ENCODE measurements at regions not wholly inside any gene's neighbourhood (a gene's known extent, or its start where the extent isn't known, plus 50 kb on each side); places are given as distances from the start of the nearest gene placed in this dataset.

DNA sequence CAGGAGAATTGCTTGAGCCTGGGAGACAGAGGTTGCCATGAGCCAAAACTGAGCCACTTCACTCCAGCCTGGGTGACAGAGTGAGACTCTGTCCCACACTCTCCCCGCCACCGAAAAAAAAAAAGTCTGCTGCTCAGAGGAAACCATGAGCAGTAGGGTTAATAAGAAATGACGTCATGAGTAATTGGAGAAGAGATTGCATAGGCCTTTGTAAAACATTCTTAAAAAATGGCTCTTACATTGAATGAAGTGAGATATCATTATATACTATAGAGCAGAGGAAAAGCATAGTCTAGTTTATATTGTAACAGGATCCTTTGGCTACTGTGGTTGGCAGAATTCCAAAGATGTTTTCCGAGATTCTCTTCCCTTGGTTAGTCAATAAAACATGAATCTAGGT is 228.2 kb downstream of the PCDH20 start:
- TF ChIP-seq, protein P1, sequence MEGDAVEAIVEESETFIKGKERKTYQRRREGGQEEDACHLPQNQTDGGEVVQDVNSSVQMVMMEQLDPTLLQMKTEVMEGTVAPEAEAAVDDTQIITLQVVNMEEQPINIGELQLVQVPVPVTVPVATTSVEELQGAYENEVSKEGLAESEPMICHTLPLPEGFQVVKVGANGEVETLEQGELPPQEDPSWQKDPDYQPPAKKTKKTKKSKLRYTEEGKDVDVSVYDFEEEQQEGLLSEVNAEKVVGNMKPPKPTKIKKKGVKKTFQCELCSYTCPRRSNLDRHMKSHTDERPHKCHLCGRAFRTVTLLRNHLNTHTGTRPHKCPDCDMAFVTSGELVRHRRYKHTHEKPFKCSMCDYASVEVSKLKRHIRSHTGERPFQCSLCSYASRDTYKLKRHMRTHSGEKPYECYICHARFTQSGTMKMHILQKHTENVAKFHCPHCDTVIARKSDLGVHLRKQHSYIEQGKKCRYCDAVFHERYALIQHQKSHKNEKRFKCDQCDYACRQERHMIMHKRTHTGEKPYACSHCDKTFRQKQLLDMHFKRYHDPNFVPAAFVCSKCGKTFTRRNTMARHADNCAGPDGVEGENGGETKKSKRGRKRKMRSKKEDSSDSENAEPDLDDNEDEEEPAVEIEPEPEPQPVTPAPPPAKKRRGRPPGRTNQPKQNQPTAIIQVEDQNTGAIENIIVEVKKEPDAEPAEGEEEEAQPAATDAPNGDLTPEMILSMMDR (conservative IDR thresholded peaks at IDR 0.05) = no peak
- no peak for TF ChIP-seq EZH2 (IDR thresholded peaks at IDR 0.05; ENCODE audit: low read depth)
- no peaks in the 10 kb centered on the region for H3K4me1 ChIP-seq (replicated peaks; ENCODE audit: insufficient read depth)
- H3K9me3 ChIP-seq (ENCODE audit: insufficient read depth, low read depth) = no peaks in the 10 kb centered on the region
- H3K27me3 ChIP-seq (ENCODE audit: insufficient read depth, low read depth) = no peaks in the 10 kb centered on the region
- H2AFZ ChIP-seq = no peak overlapping the region
- no peaks in the 10 kb centered on the region for H3K79me2 ChIP-seq (ENCODE audit: low read depth)
- H4K20me1 ChIP-seq (ENCODE audit: insufficient read depth) = no peaks in the 10 kb centered on the region
- no peak overlapping the region for H3K4me2 ChIP-seq
- no peak for DNase-seq
- ChIA-PET POLR2A (ENCODE audit: unreplicated experiment) (no interaction called here), CTCF (no interaction called here)
- BruUV-seq (replicated peaks) = no TSS peak
- intact Hi-C loops (cut with micrococcal nuclease; ENCODE audit: unreplicated experiment) = no loop called here
- no peak overlapping the region for H3K4me3 ChIP-seq
- no peak overlapping the region for H3K27ac ChIP-seq
- H3K9me2 ChIP-seq (ENCODE audit: insufficient read depth) = no peaks in the 10 kb centered on the region
- no peaks in the 10 kb centered on the region for H3K36me3 ChIP-seq (ENCODE audit: low read depth)
- H3F3A ChIP-seq (ENCODE audit: insufficient read depth, low read depth) = no peaks in the 10 kb centered on the region

DNA sequence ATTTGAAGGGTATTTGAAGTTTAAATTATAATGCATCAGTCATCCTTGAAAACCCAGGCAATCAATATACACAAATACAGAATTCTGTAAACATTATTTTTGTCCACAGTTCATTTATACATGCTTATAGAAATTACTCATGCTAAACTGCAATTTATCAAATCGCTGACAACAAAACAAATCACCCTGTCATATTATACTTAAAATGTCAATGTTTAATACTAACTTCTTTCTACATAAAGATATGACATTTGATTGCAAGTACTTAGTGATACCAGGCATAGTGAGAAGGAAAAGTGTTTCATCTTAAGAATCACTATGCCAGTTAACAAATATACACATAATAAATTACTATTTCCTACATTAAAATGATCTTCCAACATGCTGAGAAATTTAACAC is 232.0 kb downstream of the PCDH20 start:
- Histone ChIP-seq H3K4me3 (no peak overlapping the region), H3F3A (ENCODE audit: insufficient read depth, low read depth) (no peaks in the 10 kb centered on the region), H3K4me1 (replicated peaks; ENCODE audit: insufficient read depth) (no peaks in the 10 kb centered on the region), H3K9me2 (ENCODE audit: insufficient read depth) (no peaks in the 10 kb centered on the region), H3K79me2 (ENCODE audit: low read depth) (no peaks in the 10 kb centered on the region), H3K27ac (no peak overlapping the region), H3K4me2 (no peak overlapping the region), H3K9me3 (ENCODE audit: insufficient read depth, low read depth) (no peaks in the 10 kb centered on the region), H4K20me1 (ENCODE audit: insufficient read depth) (no peaks in the 10 kb centered on the region), H3K36me3 (ENCODE audit: low read depth) (no peaks in the 10 kb centered on the region), H2AFZ (no peak overlapping the region), H3K27me3 (ENCODE audit: insufficient read depth, low read depth) (no peaks in the 10 kb centered on the region)
- intact Hi-C loops (cut with micrococcal nuclease; ENCODE audit: unreplicated experiment) = no loop called here
- BruUV-seq (replicated peaks) = no TSS peak
- no peak for DNase-seq
- TF ChIP-seq, protein P1 (conservative IDR thresholded peaks at IDR 0.05) = no peak
- no peak for TF ChIP-seq EZH2 (IDR thresholded peaks at IDR 0.05; ENCODE audit: low read depth)
- ChIA-PET CTCF (no interaction called here), POLR2A (ENCODE audit: unreplicated experiment) (no interaction called here)

DNA sequence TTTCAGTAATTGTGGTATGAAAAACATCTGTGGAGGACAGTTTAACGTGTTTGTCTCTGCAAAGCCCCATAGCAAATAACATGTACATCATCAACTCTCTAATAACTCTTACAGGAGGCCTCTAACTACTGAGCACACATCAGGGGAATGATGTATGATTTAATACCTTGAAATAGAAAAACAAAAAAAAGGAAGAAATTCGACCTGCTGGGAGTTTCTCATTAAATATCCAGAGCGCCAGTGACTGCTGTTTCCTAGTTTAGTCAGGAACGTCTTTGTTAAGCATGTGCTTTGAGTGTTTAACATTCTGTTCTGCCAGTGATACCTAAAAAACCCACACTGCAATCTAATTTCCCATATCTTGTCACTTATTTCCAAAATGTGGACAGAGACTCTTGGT is 235.4 kb downstream of the PCDH20 start:
- intact Hi-C loops (cut with micrococcal nuclease; ENCODE audit: unreplicated experiment) = no loop called here
- CTCF ChIA-PET = no interaction called here
- Histone ChIP-seq H3K9me3 (ENCODE audit: insufficient read depth, low read depth) (no peaks in the 10 kb centered on the region), H3K4me2 (no peak overlapping the region), H3K79me2 (ENCODE audit: low read depth) (no peaks in the 10 kb centered on the region), H3F3A (ENCODE audit: insufficient read depth, low read depth) (no peaks in the 10 kb centered on the region), H3K9me2 (ENCODE audit: insufficient read depth) (no peaks in the 10 kb centered on the region), H3K36me3 (ENCODE audit: low read depth) (no peaks in the 10 kb centered on the region), H3K4me3 (no peak overlapping the region), H3K27ac (no peak overlapping the region), H3K27me3 (ENCODE audit: insufficient read depth, low read depth) (no peaks in the 10 kb centered on the region), H3K4me1 (replicated peaks; ENCODE audit: insufficient read depth) (no peaks in the 10 kb centered on the region), H4K20me1 (ENCODE audit: insufficient read depth) (no peaks in the 10 kb centered on the region), H2AFZ (no peak overlapping the region)
- no peak for TF ChIP-seq EZH2 (IDR thresholded peaks at IDR 0.05; ENCODE audit: low read depth)
- TF ChIP-seq, protein P1 (conservative IDR thresholded peaks at IDR 0.05) = no peak
- no TSS peak for BruUV-seq (replicated peaks)
- no peak for DNase-seq
- POLR2A ChIA-PET (ENCODE audit: unreplicated experiment) = no interaction called here
